Testis (tissue), 2 donors: ENCODE measurements at regions not wholly inside any gene's neighbourhood (a gene's known extent, or its start where the extent isn't known, plus 50 kb on each side); places are given as distances from the start of the nearest gene placed in this dataset.

Source experiments
- DNase-seq: peaks from one replicate; pipeline ENCODE4 v3.0.0-alpha.2; 2019
- H3K27ac ChIP-seq, 2 donors: fragments of 200-600 bp; sonication (generic); one replicate each; pipeline ENCODE4 v1.5.1; 2019
- H3K27me3 ChIP-seq: fragments of 200-600 bp; sonication (generic); one replicate; pipeline ENCODE4 v1.5.1; 2019
- H3K36me3 ChIP-seq: fragments of 200-600 bp; sonication (generic); one replicate; pipeline ENCODE4 v1.5.1; 2017; ENCODE audit warnings: low read depth; ENCODE audit errors: missing control alignments
- H3K4me1 ChIP-seq: fragments of 200-600 bp; sonication (generic); one replicate; pipeline ENCODE4 v1.5.1; 2019
- H3K4me3 ChIP-seq, 2 donors: fragments of 200-600 bp; sonication (generic); one replicate each; pipeline ENCODE4 v1.5.1; 2017 to 2019
- H3K9me3 ChIP-seq: fragments of 200-600 bp; sonication (generic); one replicate; pipeline ENCODE4 v1.5.1; 2017
- POLR2A ChIP-seq: fragments of 450-650 bp; IDR thresholded peaks from one replicate; pipeline ENCODE4 v1.6.1; 2017; ENCODE audit warnings: antibody characterized with exemption, mild to moderate bottlenecking, moderate library complexity
- WGBS, 2 donors: methylation state at CpG; one replicate each; pipeline ENCODE4 v1.1.5; 2018; 5-methylcytosine and 5-hydroxymethylcytosine counted together
- intact Hi-C: fragments of 100-400 bp; cut with DNase I; formaldehyde crosslinking; loops from one replicate; pipeline ENCODE4 v1.15.1; 2023; ENCODE audit warnings: low total_unique reads
- TF ChIP-seq, protein P1 (sequence below), 3 experiments: fragments of 450-650 bp in 2 of 3; fragments of 200-600 bp in 1 of 3; sonication (generic) in 1 of 3; IDR thresholded peaks; one replicate each; pipeline ENCODE4 v1.5.1; 2016 to 2019; ENCODE audit warnings: antibody characterized with exemption in 3 of 3, mild to moderate bottlenecking in 2 of 3, moderate library complexity in 1 of 3

DNA sequence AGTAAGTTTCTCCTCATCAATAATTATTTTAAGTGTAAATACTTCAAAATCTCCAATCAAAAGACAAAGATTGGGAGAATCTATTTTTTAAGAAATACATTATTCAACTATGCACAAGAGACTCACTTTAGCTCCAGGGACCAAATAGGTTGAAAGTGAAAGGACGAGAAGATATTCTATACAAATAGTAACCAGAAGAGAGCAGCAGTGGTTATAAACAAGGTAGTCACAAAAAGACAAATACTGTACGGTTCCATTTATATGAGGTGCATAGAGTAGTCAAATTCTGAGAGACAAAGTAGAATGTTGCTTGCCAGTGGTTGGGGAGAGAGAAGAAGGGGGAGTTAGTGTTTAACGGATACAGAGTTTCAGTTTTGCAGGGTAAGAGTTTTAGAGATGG is 69.8 kb downstream of the POU3F3 start:
- intact Hi-C loops = no loop called here
- no peak overlapping the region for H3K27ac ChIP-seq
- DNase-seq = no peak
- no peaks in the 10 kb centered on the region for H3K27me3 ChIP-seq
- no peaks in the 10 kb centered on the region for H3K9me3 ChIP-seq
- WGBS, 2 donors = 62 to 73% methylated on average over 3 of the region's 3 CpGs
- H3K4me3 ChIP-seq = no peak overlapping the region
- no peaks in the 10 kb centered on the region for H3K4me1 ChIP-seq
- no peak for TF ChIP-seq POLR2A
- TF ChIP-seq, protein P1, sequence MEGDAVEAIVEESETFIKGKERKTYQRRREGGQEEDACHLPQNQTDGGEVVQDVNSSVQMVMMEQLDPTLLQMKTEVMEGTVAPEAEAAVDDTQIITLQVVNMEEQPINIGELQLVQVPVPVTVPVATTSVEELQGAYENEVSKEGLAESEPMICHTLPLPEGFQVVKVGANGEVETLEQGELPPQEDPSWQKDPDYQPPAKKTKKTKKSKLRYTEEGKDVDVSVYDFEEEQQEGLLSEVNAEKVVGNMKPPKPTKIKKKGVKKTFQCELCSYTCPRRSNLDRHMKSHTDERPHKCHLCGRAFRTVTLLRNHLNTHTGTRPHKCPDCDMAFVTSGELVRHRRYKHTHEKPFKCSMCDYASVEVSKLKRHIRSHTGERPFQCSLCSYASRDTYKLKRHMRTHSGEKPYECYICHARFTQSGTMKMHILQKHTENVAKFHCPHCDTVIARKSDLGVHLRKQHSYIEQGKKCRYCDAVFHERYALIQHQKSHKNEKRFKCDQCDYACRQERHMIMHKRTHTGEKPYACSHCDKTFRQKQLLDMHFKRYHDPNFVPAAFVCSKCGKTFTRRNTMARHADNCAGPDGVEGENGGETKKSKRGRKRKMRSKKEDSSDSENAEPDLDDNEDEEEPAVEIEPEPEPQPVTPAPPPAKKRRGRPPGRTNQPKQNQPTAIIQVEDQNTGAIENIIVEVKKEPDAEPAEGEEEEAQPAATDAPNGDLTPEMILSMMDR (IDR thresholded peaks at IDR 0.05) = no peak
- no peaks in the 10 kb centered on the region for H3K36me3 ChIP-seq

DNA sequence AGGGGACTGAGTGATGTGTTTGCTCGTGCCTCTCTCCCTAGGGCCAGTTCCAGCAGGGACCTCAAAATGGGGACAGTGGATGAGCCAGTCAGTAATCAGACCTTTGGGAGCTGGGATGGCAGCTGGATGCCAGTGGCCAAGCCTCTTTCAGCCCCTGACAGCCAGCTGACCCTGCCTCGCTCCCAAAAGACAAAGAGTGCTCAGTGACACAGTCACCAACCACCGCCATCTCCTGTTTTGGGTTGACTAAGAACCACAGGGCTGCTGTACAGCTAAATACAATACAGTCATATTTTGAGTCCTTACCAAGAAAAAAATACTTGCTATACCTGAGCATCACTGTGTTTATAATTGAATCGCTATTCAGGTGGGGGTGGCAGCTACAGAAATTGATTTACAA is 75.7 kb downstream of the POU3F3 start:
- H3K27me3 ChIP-seq = no peaks in the 10 kb centered on the region
- intact Hi-C loops = no loop called here
- TF ChIP-seq POLR2A = no peak
- TF ChIP-seq, protein P1 (IDR thresholded peaks at IDR 0.05) = no peak
- no peaks in the 10 kb centered on the region for H3K36me3 ChIP-seq
- H3K4me3 ChIP-seq = no peak overlapping the region
- H3K4me1 ChIP-seq = no peaks in the 10 kb centered on the region
- DNase-seq = no peak
- H3K9me3 ChIP-seq = no peaks in the 10 kb centered on the region
- H3K27ac ChIP-seq = no peak overlapping the region
- WGBS, 2 donors = 85% methylated on average over 4 of the region's 4 CpGs

DNA sequence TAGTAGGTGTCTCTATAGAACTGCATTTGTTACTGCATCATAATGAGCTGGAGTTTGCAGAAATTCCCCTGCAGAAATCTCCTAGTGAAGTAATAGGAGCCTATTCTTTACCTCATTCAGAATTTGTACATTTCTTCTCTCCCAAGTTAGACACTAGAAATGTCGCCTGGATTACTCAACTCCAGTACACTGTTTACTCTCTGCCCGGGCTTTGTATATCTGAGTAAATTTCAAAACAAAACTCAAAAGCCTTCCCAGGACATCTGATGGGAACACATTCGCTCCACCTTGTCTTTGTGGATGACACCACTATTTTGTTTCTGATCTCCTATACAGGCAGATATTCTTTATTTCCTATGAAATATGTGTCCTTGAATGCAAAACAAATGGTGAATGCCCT is 76.8 kb downstream of the POU3F3 start:
- no peak for TF ChIP-seq POLR2A
- TF ChIP-seq, protein P1 (IDR thresholded peaks at IDR 0.05) = no peak
- Histone ChIP-seq H3K36me3 (no peaks in the 10 kb centered on the region), H3K4me3 (no peak overlapping the region), H3K4me1 (no peaks in the 10 kb centered on the region), H3K27me3 (no peaks in the 10 kb centered on the region), H3K9me3 (no peaks in the 10 kb centered on the region), H3K27ac (no peak overlapping the region)
- DNase-seq = no peak
- intact Hi-C loops = no loop called here
- WGBS, 2 donors = 91 to 95% methylated on average over 3 of the region's 3 CpGs

DNA sequence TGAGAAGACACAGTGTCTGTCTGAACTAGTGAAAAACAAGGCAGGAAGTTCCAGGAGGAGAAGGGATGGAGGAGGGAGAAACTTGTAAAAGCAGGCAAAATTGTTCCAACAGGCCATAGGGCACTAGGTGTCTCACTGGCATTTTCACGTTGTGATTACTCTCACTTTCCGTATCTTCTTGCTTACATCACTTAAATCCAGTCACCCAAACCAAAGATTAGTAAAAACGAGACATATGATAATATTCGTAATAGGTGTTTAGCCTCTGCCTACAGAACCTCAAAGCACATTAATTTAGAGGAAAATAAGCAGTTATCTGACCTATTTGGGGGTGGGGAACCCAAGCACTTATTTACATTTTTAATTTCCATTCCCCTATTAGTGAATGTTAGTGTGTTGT is 78.3 kb downstream of the POU3F3 start:
- intact Hi-C loops = no loop called here
- no peak overlapping the region for H3K4me3 ChIP-seq
- no peak overlapping the region for H3K27ac ChIP-seq
- no peaks in the 10 kb centered on the region for H3K9me3 ChIP-seq
- no peak for DNase-seq
- no peaks in the 10 kb centered on the region for H3K27me3 ChIP-seq
- WGBS, 2 donors = 79 to 82% methylated on average over 4 of the region's 4 CpGs
- no peak for TF ChIP-seq POLR2A
- TF ChIP-seq, protein P1 (IDR thresholded peaks at IDR 0.05) = no peak
- no peaks in the 10 kb centered on the region for H3K36me3 ChIP-seq
- no peaks in the 10 kb centered on the region for H3K4me1 ChIP-seq

DNA sequence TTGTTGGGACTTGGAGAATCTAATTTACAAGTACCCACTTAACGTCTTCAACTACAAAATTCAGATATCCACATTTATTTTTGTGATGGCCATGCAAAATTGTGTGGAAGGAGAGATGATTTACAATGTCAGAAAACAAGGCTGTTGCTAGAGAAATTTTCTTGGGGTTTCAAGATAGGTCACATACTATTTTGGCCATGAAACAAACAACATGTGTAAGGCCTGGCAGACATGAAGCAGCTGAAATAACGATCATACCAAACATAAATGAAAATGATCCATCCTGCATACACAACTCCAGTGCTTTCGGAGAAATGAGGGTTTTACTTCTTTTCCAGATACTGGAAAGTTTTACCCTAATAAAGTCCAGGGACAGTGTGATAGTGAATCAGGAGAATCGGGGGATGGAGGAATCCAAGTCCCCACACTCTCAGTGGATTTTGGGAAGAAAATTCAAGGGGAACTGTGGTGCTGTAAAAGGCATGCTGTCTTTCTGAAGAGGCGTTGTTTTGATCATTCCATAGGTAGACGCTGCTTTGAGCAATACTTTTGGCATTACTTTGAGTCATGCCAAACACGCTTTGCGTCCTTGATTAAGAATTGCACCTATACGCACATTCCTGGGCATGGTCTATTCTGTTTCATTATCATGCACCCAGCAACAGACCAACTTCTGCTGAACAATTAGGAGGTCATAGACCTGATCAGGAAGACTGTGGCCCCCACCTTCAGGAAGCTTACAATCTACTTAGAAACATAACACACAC is 79.4 kb downstream of the POU3F3 start:
- H3K27ac ChIP-seq = no peak overlapping the region
- intact Hi-C loops = no loop called here
- no peaks in the 10 kb centered on the region for H3K9me3 ChIP-seq
- no peaks in the 10 kb centered on the region for H3K36me3 ChIP-seq
- no peak overlapping the region for H3K4me3 ChIP-seq
- TF ChIP-seq POLR2A = no peak
- TF ChIP-seq, protein P1 (IDR thresholded peaks at IDR 0.05) = no peak
- no peaks in the 10 kb centered on the region for H3K27me3 ChIP-seq
- DNase-seq = no peak
- H3K4me1 ChIP-seq = no peaks in the 10 kb centered on the region
- WGBS, 2 donors = 76 to 79% methylated on average over 9 of the region's 9 CpGs
